SJSA1 (cell line): ENCODE measurements at regions not wholly inside any gene's neighbourhood (a gene's known extent, or its start where the extent isn't known, plus 50 kb on each side); places are given as distances from the start of the nearest gene placed in this dataset.

ENCODE experiments used
- DNase-seq, 2 experiments: peaks; one replicate each; pipeline ENCODE4 v3.0.0-alpha.2; 2015 to 2020; ENCODE audit warnings: low spot score in 2 of 2, low read depth in 1 of 2
- H3K27ac ChIP-seq: fragments of 250-450 bp; sonication (Bioruptor Pico); 2 replicates; pipeline ENCODE4 v1.5.1; 2020; ENCODE audit warnings: mild to moderate bottlenecking, moderate library complexity
- H3K27me3 ChIP-seq: fragments of 250-450 bp; sonication (Bioruptor Pico); replicated peaks from 2 replicates; pipeline ENCODE4 v1.5.1; 2020; ENCODE audit warnings: mild to moderate bottlenecking, moderate library complexity
- H3K36me3 ChIP-seq: fragments of 250-450 bp; sonication (Bioruptor Pico); 2 replicates; pipeline ENCODE4 v1.5.1; 2020; ENCODE audit warnings: mild to moderate bottlenecking
- H3K4me1 ChIP-seq: fragments of 250-450 bp; sonication (Bioruptor Pico); replicated peaks from 2 replicates; pipeline ENCODE4 v1.6.1; 2021; ENCODE audit warnings: mild to moderate bottlenecking
- H3K4me3 ChIP-seq: fragments of 250-450 bp; sonication (Bioruptor Pico); 2 replicates; pipeline ENCODE4 v1.5.1; 2020; ENCODE audit warnings: mild to moderate bottlenecking
- H3K9me3 ChIP-seq: fragments of 250-450 bp; sonication (Bioruptor Pico); replicated peaks from 2 replicates; pipeline ENCODE4 v1.5.1; 2020; ENCODE audit warnings: mild to moderate bottlenecking

DNA sequence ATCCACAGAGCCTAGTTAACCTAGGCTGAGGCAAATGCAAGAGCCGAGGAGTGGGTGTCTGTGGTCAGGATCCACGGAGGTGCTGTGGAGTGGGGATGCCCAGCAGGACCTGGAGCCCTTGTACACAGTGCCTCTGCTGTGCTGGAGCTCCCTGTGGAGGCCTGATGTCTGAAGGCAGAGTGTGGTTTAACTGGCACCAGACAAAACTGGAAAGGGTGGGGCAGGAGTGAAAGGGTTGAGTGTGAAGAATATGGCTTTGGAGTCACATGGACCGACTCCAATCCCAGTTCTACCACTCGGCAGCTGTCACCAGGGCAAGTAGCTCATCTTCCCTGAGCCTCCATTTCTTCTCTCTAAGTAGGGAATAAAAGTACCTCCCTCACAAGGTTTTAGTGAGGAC, 60.3 kb upstream of the GPR12 start:
- Histone ChIP-seq H3K27ac (no peak overlapping the region), H3K4me1 (no peaks in the 10 kb centered on the region), H3K9me3 (no peaks in the 10 kb centered on the region), H3K4me3 (no peak overlapping the region), H3K27me3 (no peaks in the 10 kb centered on the region), H3K36me3 (no peaks in the 10 kb centered on the region)
- no peak for DNase-seq

DNA sequence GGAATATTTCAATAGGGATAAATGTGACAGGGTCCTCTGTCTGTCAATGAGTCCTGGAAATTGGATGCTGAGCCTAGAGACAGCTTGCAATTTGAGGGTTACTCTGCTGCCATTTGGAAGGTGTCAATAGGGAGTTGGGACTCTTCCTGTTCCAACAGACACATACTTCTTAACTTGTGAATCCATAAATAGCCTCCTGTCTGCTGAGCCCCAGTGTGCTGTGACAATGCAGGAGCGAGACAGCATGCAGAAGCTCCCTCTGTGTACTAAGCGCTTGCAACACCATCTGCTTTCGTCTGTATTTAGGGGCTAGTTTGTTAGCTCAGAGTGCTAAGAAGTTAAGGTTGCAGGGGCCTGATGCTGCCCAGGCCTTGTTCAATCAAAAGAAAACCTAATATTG, 58.5 kb upstream of the GPR12 start:
- H3K27ac ChIP-seq, result no peak overlapping the region
- no peaks in the 10 kb centered on the region for H3K36me3 ChIP-seq
- no peak for DNase-seq
- no peaks in the 10 kb centered on the region for H3K4me1 ChIP-seq
- no peaks in the 10 kb centered on the region for H3K9me3 ChIP-seq
- H3K4me3 ChIP-seq, result no peak overlapping the region
- no peaks in the 10 kb centered on the region for H3K27me3 ChIP-seq

DNA sequence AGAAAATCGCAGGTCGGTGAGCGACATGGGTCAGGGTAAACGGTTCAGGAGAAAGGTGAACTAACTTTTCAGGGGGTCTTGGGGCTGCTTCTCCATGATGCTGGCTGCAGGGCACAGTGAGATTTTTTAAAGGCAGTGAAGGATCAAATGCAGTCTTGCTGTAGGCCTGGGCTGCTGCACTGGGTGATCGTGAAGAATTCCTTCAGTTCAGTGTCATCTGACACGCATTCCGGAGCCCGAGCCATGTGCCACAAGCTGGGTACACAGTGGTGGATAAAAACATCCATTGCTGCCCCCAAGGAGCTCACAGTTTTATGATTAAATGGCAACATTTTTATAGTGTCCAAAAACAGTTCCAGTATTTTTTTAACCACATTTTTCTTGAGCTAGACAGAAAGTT, 56.3 kb upstream of the GPR12 start:
- Histone ChIP-seq H3K9me3 (no peaks in the 10 kb centered on the region), H3K4me1 (no peaks in the 10 kb centered on the region), H3K27ac (no peak overlapping the region), H3K36me3 (no peaks in the 10 kb centered on the region), H3K27me3 (no peaks in the 10 kb centered on the region), H3K4me3 (no peak overlapping the region)
- DNase-seq, result no peak

DNA sequence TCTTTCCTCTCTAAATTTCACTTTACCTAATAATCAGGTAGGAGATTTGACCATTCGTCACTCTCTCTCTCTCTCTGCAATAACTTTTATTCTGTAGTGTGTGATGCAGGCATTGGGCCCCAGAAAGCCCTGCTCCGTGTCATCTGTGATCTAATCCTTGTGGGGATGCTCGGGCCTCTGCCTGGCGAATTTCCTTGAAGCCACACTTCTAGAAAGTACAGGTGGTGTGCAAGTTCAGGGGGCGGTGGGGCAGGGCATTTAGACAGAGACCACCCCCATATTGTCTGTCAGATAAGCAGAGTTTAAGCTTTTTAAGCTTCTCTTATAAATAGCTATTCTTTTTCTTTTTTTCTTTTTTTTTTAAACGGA, 53.4 kb upstream of the GPR12 start:
- H3K27ac ChIP-seq, result no peak overlapping the region
- no peaks in the 10 kb centered on the region for H3K9me3 ChIP-seq
- H3K27me3 ChIP-seq, result no peaks in the 10 kb centered on the region
- no peak for DNase-seq
- no peak overlapping the region for H3K4me3 ChIP-seq
- no peaks in the 10 kb centered on the region for H3K4me1 ChIP-seq
- H3K36me3 ChIP-seq, result no peaks in the 10 kb centered on the region

DNA sequence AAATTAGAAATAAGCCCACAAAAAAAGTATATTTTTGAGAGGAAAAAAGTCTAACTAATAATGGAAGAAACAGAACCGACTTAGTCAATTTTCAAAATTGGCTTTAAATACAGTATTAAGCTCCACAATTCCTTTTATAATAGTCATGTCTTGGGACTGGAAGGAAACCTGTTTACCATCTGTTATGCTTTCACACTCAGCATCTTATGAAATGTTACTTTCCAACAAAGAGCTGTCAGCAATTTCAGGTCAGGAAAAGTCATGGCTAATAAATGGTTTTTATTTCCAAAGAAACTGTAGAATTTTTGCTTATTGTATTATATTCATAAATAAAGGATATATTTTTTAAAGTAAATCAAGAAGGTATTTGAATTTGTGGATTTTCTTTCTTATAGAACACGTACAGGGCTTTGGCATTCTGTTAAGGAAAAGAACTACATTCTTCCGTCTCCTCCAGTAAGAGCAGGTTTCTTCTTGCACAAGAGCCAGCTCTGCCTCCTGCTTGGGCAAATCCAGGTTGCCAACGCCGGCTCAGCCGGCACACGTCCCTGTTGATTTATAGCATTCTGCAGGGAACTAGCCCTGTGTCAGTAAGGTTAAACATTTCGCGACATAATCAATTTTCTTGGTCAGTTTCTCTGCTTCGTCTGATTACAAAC, 52.9 kb upstream of the GPR12 start:
- Histone ChIP-seq H3K36me3 (no peaks in the 10 kb centered on the region), H3K27ac (no peak overlapping the region), H3K9me3 (no peaks in the 10 kb centered on the region), H3K4me3 (no peak overlapping the region), H3K4me1 (no peaks in the 10 kb centered on the region), H3K27me3 (no peaks in the 10 kb centered on the region)
- no peak for DNase-seq

DNA sequence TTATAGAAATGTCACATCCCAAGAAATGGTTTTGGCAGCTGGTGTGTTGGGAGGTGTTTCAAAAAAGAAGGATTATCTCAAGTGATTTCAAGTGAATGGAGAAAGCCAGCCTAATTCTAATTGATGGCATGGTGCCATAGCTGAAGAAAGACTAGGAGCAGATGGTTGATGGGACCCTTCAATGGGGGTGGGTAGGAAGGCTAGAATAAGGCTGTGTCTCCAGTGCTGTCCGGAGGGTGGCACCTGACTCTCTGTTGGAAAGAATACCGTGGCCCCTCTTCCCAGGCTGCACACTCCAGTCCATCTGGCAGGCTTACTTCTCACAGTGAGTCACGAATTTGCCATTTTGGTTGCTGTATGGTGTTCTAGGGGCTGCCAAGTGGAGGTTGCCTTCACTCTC, 51.0 kb upstream of the GPR12 start:
- no peak for DNase-seq
- H3K27ac ChIP-seq, result no peak overlapping the region
- H3K4me1 ChIP-seq, result no peaks in the 10 kb centered on the region
- H3K27me3 ChIP-seq, result no peaks in the 10 kb centered on the region
- H3K4me3 ChIP-seq, result no peak overlapping the region
- H3K36me3 ChIP-seq, result no peaks in the 10 kb centered on the region
- H3K9me3 ChIP-seq, result no peaks in the 10 kb centered on the region
